OCI-LY3 (cell line): ENCODE measurements at regions not wholly inside any gene's neighbourhood (a gene's known extent, or its start where the extent isn't known, plus 50 kb on each side); places are given as distances from the start of the nearest gene placed in this dataset.

ENCODE experiments used
- H2AFZ ChIP-seq: fragments of 200-600, 300-600 bp; shearing (Covaris generic); 2 replicates; pipeline ENCODE4 v1.6.0; 2014; ENCODE audit warnings: antibody characterized with exemption, low read depth, low read length
- H3K27ac ChIP-seq: fragments of 200-600, 300-600 bp; sonication (generic); 2 replicates; pipeline ENCODE4 v1.5.1; 2014; ENCODE audit warnings: mild to moderate bottlenecking, low read length, moderate library complexity, mixed read lengths
- H3K27me3 ChIP-seq: fragments of 200-600, 300-600 bp; sonication (generic); 2 replicates; pipeline ENCODE4 v1.6.1; 2014; ENCODE audit warnings: low read depth, low read length, mixed read lengths
- H3K36me3 ChIP-seq: fragments of 200-600, 300-600 bp; sonication (generic); replicated peaks from 2 replicates; pipeline ENCODE3; 2014; ENCODE audit warnings: low read depth, low read length, mixed read lengths
- H3K4me1 ChIP-seq: fragments of 300-600, 200-600 bp; sonication (generic); 2 replicates; pipeline ENCODE4 v1.6.1; 2014; ENCODE audit warnings: low read length, mixed read lengths
- H3K4me2 ChIP-seq: fragments of 200-600, 300-600 bp; sonication (generic); 2 replicates; pipeline ENCODE4 v1.6.1; 2014; ENCODE audit warnings: low read length, mixed read lengths
- H3K4me3 ChIP-seq: fragments of 300-600, 200-600 bp; sonication (generic); 2 replicates; pipeline ENCODE4 v1.5.1; 2014; ENCODE audit warnings: antibody characterized with exemption, mild to moderate bottlenecking, low read length, moderate library complexity
- H3K79me2 ChIP-seq: fragments of 300-600, 200-600 bp; shearing (Covaris generic); 2 replicates; pipeline ENCODE4 v1.6.1; 2014; ENCODE audit warnings: mild to moderate bottlenecking, low read length, mixed read lengths
- H3K9ac ChIP-seq: fragments of 300-600, 200-600 bp; shearing (Covaris generic); 2 replicates; pipeline ENCODE4 v1.6.0; 2014; ENCODE audit warnings: mild to moderate bottlenecking, low read length, moderate library complexity
- H3K9me3 ChIP-seq: fragments of 200-600, 300-600 bp; shearing (Covaris generic); 2 replicates; pipeline ENCODE4 v1.6.1; 2014; ENCODE audit warnings: low read length, mixed read lengths; ENCODE audit not compliant: insufficient read depth
- H4K20me1 ChIP-seq: fragments of 200-600, 300-600 bp; sonication (generic); 2 replicates; pipeline ENCODE4 v1.6.1; 2016; ENCODE audit warnings: low read length, mixed read lengths; ENCODE audit not compliant: insufficient read depth
- CTCF ChIP-seq: fragments of 200-600, 300-600 bp; sonication (generic); IDR thresholded peaks from 2 replicates; pipeline ENCODE4 v1.5.1; 2014; ENCODE audit warnings: antibody characterized with exemption, low read length, low read depth
- EZH2phosphoT487 ChIP-seq: fragments of 200-600 bp; shearing (Covaris generic); IDR thresholded peaks from 2 replicates; pipeline ENCODE4 v1.6.1; 2018; ENCODE audit warnings: antibody characterized with exemption, mixed run types, low read depth

GRCh38 chr6:6893701-6894100 lies 214.1 kb upstream of the RREB1 start:
- H3K27me3 ChIP-seq, result peaks cover 7% of the 10 kb centered on the region; the same call in 1 of the 2 replicates
- H3K4me3 ChIP-seq, result no peak overlapping the region
- no peaks in the 10 kb centered on the region for H3K9me3 ChIP-seq
- no peak for TF ChIP-seq EZH2phosphoT487
- TF ChIP-seq CTCF, result no peak
- no peak overlapping the region for H2AFZ ChIP-seq
- H3K79me2 ChIP-seq, result no peaks in the 10 kb centered on the region
- no peak overlapping the region for H3K4me2 ChIP-seq
- no peaks in the 10 kb centered on the region; the same call in 1 of the 2 replicates for H3K4me1 ChIP-seq
- no peak overlapping the region for H3K27ac ChIP-seq
- no peaks in the 10 kb centered on the region for H4K20me1 ChIP-seq
- no peak overlapping the region for H3K9ac ChIP-seq
- H3K36me3 ChIP-seq, result no peaks in the 10 kb centered on the region

- Histone ChIP-seq H3K4me1 (no peaks in the 10 kb centered on the region; the same call in 1 of the 2 replicates), H3K79me2 (no peaks in the 10 kb centered on the region), H3K4me2 (no peak overlapping the region), H3K9me3 (no peaks in the 10 kb centered on the region), H3K4me3 (no peak overlapping the region), H3K36me3 (no peaks in the 10 kb centered on the region), H2AFZ (no peak overlapping the region), H4K20me1 (no peaks in the 10 kb centered on the region), H3K9ac (no peak overlapping the region), H3K27ac (no peak overlapping the region), H3K27me3 (peaks cover 7% of the 10 kb centered on the region; the same call in 1 of the 2 replicates)
- TF ChIP-seq CTCF (no peak), EZH2phosphoT487 (no peak)
Observed at GRCh38 chr6:6895929-6896328, 211.8 kb upstream of the RREB1 start.

- Histone ChIP-seq H3K4me2 (no peak overlapping the region), H3K27ac (no peak overlapping the region), H3K79me2 (no peaks in the 10 kb centered on the region), H3K27me3 (peaks cover 8% of the 10 kb centered on the region), H3K4me3 (no peak overlapping the region), H2AFZ (no peak overlapping the region), H3K4me1 (no peaks in the 10 kb centered on the region), H4K20me1 (no peaks in the 10 kb centered on the region), H3K9me3 (no peaks in the 10 kb centered on the region), H3K9ac (no peak overlapping the region), H3K36me3 (no peaks in the 10 kb centered on the region)
- TF ChIP-seq CTCF (no peak), EZH2phosphoT487 (no peak)
Observed at GRCh38 chr6:6897140-6897539, 210.6 kb upstream of the RREB1 start.

GRCh38 chr6:6900569-6901204 lies 207.1 kb upstream of the RREB1 start:
- no peak overlapping the region for H2AFZ ChIP-seq

More at GRCh38 chr6:6900569-6901204, 207.1 kb upstream of the RREB1 start:
- no peak overlapping the region for H3K27ac ChIP-seq
- H3K9me3 ChIP-seq, result no peaks in the 10 kb centered on the region
- H3K27me3 ChIP-seq, result peaks cover 24% of the 10 kb centered on the region
- H3K4me1 ChIP-seq, result no peaks in the 10 kb centered on the region
- no peaks in the 10 kb centered on the region for H3K79me2 ChIP-seq
- H3K4me3 ChIP-seq, result no peak overlapping the region
- TF ChIP-seq EZH2phosphoT487 (no peak), CTCF (no peak)
- H3K36me3 ChIP-seq, result no peaks in the 10 kb centered on the region
- no peak overlapping the region for H3K4me2 ChIP-seq
- H4K20me1 ChIP-seq, result no peaks in the 10 kb centered on the region
- no peak overlapping the region for H3K9ac ChIP-seq
